ENCODE measurements at regions not wholly inside any gene's neighbourhood (a gene's known extent, or its start where the extent isn't known, plus 50 kb on each side); places are given as distances from the start of the nearest gene placed in this dataset.

GRCh38 chr1:36625253-36625934 lies 142.7 kb upstream of the CSF3R start:
- no peak for ATAC-seq (ENCODE audit: insufficient number of reproducible peaks, low FRiP score, low read depth)
- H3K4me1 ChIP-seq (ENCODE audit: control insufficient read depth in 1 of 2, low read depth in 2 of 2): no peaks in the 10 kb centered on the region
- no peak overlapping the region for H3K27ac ChIP-seq
- no peaks in the 10 kb centered on the region for H3K27me3 ChIP-seq (replicated peaks; ENCODE audit: insufficient read depth)
- TF ChIP-seq CTCF (IDR thresholded peaks at IDR 0.05): no peak
- DNase-seq (ENCODE audit: low spot score): no peak
- no peak overlapping the region for H3K4me3 ChIP-seq
- no peaks in the 10 kb centered on the region for H3K36me3 ChIP-seq
- no peaks in the 10 kb centered on the region for H3K9me3 ChIP-seq

GRCh38 chr1:36624466-36624865 lies 141.8 kb upstream of the CSF3R start:
- H3K27me3 ChIP-seq (replicated peaks; ENCODE audit: insufficient read depth): no peaks in the 10 kb centered on the region
- DNase-seq (ENCODE audit: low spot score): no peak
- H3K9me3 ChIP-seq: no peaks in the 10 kb centered on the region
- TF ChIP-seq CTCF (IDR thresholded peaks at IDR 0.05): no peak
- no peaks in the 10 kb centered on the region for H3K4me1 ChIP-seq (ENCODE audit: control insufficient read depth in 1 of 2, low read depth in 2 of 2)
- H3K27ac ChIP-seq: no peak overlapping the region
- no peak for ATAC-seq (ENCODE audit: insufficient number of reproducible peaks, low FRiP score, low read depth)
- H3K4me3 ChIP-seq: no peak overlapping the region
- H3K36me3 ChIP-seq: no peaks in the 10 kb centered on the region

GRCh38 chr1:36622741-36623648 lies 140.3 kb upstream of the CSF3R start:
- Histone ChIP-seq H3K4me3 (no peak overlapping the region), H3K27me3 (replicated peaks; ENCODE audit: insufficient read depth) (no peaks in the 10 kb centered on the region), H3K9me3 (no peaks in the 10 kb centered on the region), H3K4me1 (ENCODE audit: control insufficient read depth in 1 of 2, low read depth in 2 of 2) (no peaks in the 10 kb centered on the region), H3K27ac (no peak overlapping the region), H3K36me3 (no peaks in the 10 kb centered on the region)
- ATAC-seq (ENCODE audit: insufficient number of reproducible peaks, low FRiP score, low read depth) (no peak), DNase-seq (ENCODE audit: low spot score) (no peak)
- TF ChIP-seq CTCF (IDR thresholded peaks at IDR 0.05): no peak

- Histone ChIP-seq H3K27ac (no peak overlapping the region), H3K4me1 (ENCODE audit: control insufficient read depth in 1 of 2, low read depth in 2 of 2) (no peaks in the 10 kb centered on the region), H3K27me3 (replicated peaks; ENCODE audit: insufficient read depth) (no peaks in the 10 kb centered on the region), H3K9me3 (no peaks in the 10 kb centered on the region), H3K4me3 (no peak overlapping the region), H3K36me3 (no peaks in the 10 kb centered on the region)
- no peak for TF ChIP-seq CTCF (IDR thresholded peaks at IDR 0.05)
- no peak for DNase-seq (ENCODE audit: low spot score)
- ATAC-seq (ENCODE audit: insufficient number of reproducible peaks, low FRiP score, low read depth): no peak
These were observed 138.8 kb upstream of the CSF3R start for GRCh38 chr1:36621531-36621930.

- no peaks in the 10 kb centered on the region for H3K4me1 ChIP-seq (ENCODE audit: control insufficient read depth in 1 of 2, low read depth in 2 of 2)
- TF ChIP-seq CTCF (IDR thresholded peaks at IDR 0.05): no peak
- H3K4me3 ChIP-seq: no peak overlapping the region
These were observed 137.4 kb upstream of the CSF3R start for GRCh38 chr1:36620142-36620541.

More at GRCh38 chr1:36620142-36620541, 137.4 kb upstream of the CSF3R start:
- H3K9me3 ChIP-seq: no peaks in the 10 kb centered on the region
- H3K36me3 ChIP-seq: no peaks in the 10 kb centered on the region
- ATAC-seq (ENCODE audit: insufficient number of reproducible peaks, low FRiP score, low read depth): no peak
- no peak overlapping the region for H3K27ac ChIP-seq
- DNase-seq (ENCODE audit: low spot score): no peak
- H3K27me3 ChIP-seq (replicated peaks; ENCODE audit: insufficient read depth): no peaks in the 10 kb centered on the region

All from thoracic aorta (tissue), 2 donors.